ENCODE measurements at regions not wholly inside any gene's neighbourhood (a gene's known extent, or its start where the extent isn't known, plus 50 kb on each side); places are given as distances from the start of the nearest gene placed in this dataset.

DNA sequence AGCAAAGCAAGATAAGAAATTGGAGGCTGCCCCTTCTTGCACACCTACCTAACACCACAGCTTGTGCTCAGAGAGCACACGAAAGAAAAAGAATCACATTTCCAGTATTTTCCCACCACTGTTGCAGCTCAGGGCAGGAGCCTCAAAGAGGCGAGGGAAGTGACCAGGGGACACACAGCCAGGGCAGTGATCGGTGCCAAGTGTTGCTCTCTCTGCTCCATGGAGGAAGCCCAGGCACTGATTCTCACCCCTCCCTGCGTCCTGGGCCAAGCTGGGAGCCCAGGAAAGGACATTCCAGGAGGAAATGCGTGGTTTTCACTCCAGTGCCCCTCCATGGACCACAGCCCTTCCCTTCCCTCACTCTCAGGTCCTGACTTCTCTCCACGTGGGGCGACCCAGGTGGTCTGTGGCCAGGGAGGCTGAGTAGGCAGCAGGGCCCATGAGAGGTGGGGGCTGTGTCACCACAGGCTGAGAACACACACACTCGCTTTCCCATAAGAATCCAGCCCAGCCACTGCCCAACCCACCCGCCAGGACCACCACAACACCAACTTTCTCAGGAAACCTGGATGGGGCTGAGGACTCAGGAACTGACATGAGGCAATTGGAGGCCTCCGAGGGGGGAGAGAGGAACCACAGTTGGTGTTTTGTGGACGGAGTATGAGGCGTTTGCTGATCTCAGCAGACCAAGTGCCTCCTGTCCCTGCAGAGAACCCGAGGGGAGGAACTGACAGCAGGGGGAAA is 81.7 kb upstream of the MAFB start:
- DNase-seq (ENCODE audit: low read depth): no peak

DNA sequence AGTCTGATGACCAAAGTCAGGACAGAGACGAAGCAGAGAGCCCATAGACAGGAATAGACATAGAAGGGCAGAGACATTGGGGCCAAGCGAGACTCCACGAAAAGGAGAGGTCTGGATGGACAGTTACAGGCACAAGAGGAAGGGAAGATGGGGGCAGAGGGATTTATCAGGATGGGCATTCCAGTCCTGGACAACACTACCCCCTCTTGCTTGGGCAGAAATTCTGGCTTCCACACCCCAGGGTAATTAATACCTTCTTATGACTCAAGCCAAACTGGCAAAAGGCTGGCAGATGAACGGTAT is 82.2 kb upstream of the MAFB start:
- DNase-seq (ENCODE audit: low read depth): no peak

DNA sequence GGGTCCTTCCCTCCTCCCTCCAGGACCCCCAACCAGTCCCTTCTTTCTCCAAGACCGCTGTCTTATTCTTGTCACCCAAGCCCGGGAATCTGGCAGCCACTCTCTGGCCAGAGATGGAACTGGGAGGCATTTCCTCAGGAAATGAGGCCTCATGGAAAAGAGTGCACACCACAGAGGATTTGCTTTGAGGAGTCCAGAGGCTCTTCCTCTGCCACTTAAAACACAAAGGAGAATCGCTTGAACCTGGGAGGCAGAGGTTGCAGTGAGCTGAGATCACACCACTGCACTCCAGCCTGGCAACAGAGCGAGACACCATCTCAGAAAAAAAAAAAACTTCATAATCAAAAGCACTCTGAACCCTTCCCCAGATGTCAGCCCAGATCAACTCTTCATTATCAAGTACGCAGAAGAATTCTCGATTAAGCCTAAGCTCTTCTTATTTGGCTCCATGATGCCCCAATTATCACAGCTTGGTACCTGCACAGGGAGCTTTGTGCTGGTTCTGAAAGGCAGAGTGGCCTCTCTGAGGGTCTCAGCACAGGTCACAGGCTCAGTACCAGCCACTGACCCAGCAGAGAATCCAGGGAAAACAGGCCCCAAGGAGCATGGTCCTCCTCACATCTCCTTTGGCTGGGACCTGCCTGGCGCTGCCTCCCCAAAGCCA is 82.9 kb upstream of the MAFB start:
- DNase-seq (ENCODE audit: low read depth): no peak

DNA sequence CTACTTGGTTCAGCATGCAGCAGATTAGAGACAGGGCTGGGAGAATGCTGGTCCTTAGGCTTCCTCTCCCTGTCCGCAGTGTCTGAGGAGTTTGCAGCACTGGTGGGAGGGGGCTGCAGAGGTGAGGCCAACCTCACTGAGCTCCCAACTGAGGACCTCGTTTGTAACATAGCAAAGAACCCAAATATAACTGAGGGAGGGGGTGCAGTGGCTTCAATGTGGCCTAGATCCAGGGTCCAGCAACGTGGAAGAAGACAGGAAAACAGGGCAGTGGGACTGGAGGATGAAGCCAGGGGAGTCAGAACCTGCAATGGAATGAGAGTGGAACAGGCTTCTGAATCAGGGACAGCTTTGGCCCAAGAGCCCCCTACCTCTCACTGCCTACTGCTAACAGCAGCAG is 84.3 kb upstream of the MAFB start:
- DNase-seq (ENCODE audit: low read depth): no peak

DNA sequence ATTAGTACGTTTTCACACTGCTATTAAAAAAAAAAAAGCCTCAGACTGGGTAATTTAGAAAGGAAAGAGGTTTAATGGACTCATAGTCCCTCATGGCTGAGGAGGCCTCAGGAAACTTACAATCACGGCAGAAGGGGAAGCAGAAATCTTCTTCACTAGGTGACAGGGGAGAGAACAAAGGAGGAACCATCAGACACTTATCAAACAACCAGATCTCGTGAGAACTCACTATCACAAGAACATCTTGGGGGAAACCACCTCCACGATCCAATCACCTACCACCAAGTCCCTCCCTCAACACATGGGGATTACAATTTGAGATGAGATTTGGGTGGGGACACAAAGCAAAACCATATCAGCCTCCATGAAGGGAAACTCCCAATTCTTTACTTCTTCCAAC is 85.2 kb upstream of the MAFB start:
- DNase-seq (ENCODE audit: low read depth): no peak

DNA sequence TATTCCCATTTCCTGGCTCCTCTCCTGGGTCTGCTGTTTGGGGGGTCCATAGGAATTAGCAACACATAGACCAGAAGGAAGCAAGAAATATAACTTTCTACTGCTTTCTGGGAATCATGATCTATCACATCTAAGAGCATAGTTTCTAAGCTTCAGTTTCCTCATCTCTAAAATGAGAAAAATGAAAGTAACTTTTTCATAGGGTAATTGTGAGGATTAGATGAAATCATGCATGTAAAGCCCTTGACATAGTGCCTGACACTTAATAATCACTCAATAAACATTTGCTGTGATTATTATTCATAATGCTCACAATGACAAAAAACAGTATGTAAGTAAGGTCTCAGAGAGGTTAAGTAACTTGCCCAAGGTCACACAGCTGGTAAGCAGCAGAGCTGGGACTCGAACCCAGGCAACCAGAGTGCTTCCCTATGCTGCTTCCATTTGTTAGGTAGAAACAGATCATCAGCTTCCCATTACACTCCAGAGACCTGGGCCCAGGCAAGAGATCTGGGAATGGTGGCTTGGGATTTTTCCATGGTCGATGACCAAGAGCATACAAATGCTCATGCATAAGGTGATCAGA is 86.6 kb upstream of the MAFB start:
- no peak for DNase-seq (ENCODE audit: low read depth)

DNA sequence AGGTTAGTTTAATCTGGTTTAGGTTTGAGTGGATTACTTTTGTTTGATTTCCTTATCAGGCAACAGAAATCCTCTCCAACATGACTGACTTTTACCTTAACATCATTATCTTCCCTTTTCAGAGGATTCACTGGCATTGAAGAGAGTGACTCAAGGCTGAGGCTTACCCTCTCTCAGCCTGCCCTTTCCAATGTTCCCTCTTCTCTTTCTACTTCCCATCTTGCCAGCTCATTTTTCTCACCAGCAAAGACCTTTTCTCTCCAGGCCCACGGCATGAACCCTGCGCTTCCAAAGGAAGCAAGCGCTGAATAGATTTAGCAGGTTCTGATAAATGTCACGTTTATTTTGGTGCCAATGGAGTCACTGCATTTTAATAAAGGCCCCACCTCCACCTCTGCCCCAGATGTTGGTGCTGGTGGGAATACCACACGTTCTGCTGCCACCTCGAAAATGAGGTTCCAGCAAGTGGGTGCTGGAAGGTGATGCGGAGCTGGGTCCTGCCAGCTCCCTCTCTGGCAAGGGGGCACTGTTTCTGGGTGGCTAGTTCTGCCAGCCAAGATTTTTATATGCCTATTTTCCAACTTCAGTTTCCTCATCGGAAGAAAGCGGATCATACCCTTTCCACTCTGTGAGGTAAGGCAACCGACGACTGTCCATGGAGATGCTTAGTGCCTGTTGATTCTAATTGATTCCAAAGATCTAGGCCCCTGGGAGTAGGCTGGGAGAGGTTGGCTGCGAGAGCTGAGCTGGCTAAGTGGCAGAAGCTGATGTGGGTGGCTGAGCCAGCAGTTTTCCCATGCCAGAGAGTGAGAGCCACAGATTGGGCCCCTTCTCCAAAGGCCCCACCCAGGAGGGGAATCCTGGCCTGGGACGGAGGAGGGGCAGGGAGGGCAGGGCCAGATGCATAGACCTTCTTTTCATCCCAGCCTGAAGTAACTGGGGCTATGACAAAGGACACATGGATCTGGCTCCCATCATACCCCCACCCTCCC is 87.7 kb upstream of the MAFB start:
- no peak for DNase-seq (ENCODE audit: low read depth)

DNA sequence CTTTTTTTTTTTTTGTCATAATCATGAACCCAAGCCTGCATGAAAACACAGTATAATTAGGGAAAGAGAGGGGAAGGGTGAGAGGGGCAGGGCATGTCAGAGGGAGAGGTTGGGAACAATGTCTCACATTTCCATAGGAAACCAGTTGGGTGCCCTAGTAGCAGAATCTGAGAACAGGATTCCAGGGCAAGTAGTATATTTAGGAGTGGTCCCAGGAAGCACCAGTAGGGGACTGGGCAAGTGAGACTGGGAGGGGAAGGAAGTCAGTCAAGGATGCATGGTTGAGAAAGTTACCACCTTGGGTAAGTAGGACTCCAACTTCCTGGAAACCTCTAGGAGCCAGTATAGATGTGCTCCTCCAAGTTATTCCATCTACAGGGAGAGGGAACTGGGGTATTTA is 88.6 kb upstream of the MAFB start:
- DNase-seq (ENCODE audit: low read depth): no peak

DNA sequence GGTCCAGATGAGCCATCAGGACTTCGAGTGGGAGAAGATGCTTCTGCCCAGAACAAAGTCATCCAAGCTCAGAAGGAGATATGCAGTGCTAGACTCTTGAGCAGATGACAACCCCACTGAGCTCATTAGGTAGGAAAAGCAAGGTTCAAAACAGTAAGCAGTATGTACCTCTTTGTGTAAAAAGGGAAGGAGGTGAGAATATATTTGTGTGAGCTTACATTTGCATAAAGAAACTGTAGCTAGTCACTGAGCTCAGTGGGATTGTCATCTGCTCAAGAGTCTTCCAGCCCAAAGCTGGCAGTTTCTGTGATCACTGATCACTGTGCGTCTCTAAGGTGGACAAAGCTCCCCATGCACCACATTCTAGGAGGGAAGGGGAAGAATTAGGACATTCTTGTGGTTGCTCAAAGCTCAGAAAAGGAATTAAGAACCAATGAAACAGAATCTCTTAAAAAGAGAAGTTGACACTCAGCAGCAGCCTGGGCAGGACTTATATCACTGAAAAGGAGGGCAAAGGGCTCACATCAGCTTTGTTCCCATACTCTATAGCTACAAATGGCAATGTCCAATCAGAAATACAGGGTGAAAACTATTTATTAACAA is 90.0 kb upstream of the MAFB start:
- DNase-seq (ENCODE audit: low read depth): no peak

DNA sequence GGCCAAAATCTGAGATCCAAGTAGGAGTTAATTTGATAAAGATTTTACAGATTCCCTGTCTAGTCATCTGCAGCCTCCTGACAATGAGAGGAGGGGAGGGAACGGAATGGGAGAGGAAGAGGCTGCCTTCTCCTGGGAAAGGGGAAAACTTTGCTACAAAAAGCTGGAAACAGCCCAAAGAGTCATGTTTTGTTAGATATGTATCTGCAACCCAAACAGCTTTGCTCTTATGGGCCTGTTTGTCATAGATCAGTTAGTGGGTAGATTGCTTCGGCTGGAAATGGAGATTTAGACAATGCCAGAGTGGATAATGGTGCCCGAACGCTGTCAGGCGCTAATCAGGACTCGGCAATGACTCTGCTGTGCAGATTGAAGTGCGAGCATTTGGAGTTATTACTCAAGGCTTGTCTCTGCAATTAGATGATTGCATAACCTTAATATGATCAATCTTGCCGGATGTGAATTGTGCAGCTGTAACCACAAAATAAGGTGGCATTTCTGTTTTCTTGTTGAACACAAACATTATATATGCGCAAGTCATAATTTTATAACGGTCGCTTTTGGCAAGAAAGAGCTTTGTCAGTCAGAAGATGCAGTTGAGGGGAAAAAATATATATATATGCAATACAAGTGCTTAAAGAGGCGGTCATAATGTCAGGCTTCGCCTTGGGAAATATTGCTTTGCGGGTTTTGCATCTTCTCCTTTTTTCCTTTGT is 92.4 kb upstream of the MAFB start:
- DNase-seq (ENCODE audit: low read depth): no peak

DNA sequence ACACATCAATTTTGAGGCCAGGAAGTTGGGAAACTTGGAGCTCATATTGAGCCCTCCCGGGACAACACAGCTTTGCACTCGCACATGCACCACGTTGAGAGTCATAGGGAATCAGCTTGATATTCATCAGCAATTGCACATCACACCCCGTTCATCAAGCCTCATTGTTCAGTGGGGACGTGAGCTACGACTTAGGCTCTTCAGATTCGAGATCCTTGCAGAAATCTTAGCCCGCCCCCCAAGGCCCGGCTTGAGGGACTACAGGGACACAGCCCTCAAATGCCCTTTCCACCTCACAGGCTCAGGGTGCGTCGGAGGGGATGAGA is 93.0 kb upstream of the MAFB start:
- no peak for DNase-seq (ENCODE audit: low read depth)

DNA sequence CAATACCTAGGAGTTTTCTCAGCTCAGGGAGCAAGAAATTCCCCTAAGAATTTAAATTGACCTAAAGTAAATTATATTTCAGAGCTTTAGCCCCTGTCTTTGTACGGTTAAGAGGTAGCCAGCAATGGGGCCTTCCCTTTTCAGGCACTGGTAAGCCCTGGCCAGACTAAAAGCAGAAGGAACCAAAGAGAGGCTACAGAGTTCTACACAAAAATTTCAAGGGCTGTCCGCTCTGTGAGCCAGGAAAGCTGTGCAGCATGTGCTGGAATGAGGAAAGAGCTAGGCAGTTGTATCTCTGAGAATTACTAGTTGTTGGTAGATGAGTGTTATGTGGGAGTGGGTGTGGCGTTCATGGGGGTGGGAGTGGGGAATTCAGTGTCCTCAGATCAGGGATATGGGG is 96.3 kb upstream of the MAFB start:
- DNase-seq (ENCODE audit: low read depth): no peak

DNA sequence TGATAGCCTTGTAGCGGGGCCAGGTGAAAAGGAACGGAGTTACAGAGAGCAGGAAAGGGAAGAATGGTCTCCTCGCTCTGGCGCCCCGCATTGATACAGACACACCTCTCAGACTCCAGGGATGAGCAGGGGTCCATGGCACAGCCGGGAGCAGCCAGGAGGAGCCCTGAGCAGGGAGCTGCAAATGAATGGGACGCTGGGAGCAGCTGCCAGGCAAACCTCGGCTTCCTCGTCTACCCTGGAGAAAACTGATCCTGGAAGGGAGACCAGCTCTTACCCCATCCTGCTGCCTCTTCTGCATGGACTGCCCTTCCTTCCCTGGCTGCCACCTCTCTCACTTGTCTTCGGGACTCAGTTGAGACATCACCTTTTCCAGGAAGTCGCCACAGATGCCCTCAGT is 97.3 kb upstream of the MAFB start:
- DNase-seq (ENCODE audit: low read depth): no peak

DNA sequence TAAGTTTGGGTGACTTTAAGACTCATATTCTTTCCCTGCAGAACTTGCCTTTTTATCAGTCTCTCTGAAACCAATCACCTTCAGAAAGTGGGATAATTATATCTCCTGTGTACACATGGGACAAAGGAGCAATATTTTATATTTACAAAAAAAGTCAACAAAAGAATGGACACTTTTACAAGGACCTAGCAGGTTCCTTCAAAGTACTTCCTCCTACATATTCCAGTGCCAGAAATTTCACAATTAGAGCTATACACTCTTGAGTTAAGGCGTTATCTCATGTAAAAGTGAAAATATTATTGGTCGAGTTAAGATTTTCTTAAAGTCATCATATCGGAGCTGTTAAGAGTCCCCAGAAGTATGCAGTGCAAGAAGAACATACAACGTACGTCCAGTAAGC is 98.9 kb upstream of the MAFB start:
- DNase-seq (ENCODE audit: low read depth): no peak

DNA sequence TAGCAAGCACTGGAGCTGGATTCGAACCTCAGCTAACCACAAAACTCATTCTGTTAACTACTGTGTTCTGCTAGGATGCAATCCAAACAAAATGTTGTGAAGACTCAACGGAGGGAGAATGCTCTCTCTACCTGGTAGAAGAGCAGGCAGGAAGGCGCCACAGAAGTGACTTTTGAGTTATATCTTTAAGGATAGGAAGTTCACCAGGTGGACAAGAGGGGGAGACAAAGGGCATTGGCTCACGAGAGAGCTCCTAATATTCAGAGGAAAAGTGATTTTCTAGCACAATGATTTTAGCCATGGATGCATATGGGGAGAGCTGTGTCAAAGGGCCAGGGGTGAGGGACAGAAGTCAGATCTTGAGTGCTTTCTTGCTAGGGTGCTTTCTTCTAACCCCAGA is 108.4 kb upstream of the MAFB start:
- DNase-seq (ENCODE audit: low read depth): no peak

DNA sequence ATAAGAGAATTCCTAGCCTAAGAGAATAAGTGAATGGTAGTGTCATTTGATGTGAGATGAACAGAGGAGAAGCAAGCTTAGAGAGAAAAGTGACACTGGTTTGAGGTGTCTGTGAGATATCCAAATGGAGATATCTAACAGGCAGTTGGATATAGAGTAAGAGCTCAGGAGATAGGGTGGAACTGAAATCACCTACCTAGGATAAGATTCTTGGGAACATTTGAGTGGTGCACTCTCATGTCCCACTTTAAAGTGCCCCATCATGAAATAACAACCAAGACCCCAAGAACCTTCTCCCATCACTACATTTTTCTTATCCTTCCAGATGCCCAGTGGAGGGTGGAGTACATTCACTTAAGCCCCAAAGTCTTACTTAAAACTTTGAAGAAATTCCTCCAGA is 109.0 kb upstream of the MAFB start:
- no peak for DNase-seq (ENCODE audit: low read depth)

DNA sequence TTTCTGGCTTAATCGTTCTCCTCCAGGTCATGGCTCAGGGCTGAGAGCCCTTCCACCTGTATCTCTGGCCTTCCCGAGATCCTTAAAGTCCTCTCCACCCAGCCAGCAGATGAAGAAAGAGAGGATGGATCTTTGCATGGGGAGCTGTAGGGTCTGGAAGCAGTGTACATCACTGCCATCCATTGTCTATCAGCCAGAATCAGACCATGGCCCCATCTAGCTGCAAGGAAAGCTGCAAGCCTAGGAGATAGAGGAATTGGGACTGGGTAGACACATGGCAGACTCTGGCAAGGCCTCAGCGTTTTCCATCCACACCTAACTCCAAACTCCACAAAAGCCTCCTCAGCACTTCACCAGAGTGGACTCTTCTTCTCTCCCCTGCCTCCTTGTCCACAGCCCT is 113.8 kb upstream of the MAFB start:
- DNase-seq (ENCODE audit: low read depth): no peak

DNA sequence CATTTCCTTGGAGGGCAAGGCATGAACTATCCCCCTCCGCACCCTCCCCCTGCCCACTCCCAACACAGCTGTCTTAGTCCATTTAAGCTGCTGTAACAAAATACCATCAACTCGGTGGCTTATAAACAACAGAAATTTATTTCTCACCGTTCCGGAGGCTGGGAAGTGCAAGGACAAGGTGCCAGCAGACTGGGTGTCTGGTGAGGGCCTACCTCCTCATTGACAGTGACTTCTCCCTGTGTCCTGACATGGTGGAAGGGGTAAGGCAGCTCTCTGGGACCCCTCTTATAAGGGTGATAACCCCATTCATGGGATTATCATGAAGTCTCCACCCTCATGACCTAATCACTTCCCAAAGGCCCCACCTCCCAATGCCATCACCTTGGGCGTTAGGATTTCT is 114.3 kb upstream of the MAFB start:
- no peak for DNase-seq (ENCODE audit: low read depth)

DNA sequence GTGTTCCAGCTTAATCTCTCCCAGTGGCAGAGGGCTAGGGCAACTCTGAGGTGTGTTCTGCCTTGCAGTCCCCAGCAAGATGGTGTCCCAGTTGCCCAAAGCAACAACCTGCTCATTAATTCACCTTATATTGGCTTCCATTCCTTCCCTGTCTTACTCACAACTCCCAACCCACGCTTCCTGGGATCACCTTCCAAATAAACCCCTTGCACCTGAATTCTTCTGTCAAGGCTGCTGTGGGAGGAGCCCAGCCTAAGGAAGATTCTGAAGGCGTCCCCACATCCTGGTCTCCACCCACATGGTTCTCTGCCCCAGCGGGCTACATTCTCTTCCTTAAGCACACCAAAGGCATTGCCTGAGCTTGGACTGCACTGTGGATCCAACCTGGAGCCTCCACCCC is 116.6 kb upstream of the MAFB start:
- DNase-seq (ENCODE audit: low read depth): no peak

DNA sequence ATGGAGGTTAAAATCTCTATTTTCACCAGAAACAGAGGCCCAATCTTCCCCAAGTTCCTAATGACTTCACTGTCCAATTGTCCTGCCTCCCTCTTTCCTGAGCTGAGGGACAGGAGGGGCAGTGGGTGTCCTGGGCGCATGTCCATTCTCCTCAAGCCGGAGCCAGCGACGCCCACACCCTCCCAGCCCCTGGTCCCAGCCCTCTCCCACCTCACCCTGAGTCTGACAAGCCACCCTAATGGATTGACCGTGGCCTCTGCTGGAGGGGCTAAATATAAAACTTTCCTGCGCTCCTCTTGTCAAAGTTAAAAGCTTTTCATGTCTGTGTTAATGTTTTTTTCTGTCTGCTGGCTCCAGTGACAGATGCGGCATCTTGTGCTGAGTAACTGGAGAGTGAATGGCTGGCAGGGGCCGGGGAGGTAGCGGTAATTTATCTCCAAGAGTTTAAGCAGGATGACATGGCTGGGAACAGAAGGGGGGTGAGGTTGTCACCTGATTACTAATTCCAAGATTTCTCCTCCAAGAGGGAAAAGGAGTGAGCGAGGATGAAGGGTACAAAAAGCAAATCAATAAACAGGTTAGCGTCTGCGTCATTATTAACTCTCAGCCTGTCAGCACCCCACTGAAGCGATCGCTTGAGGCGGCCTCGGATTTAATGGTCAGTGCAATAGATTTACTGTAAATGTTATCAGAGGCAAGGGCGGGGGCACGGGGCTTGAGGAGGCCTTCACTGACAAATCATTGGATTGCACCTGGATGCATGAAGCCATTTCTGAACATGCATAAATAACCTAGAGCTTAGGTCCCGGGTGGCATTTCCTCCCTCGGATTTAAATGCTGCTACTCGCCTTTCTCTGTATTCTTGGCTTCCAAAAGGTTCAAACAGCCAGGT is 118.1 kb upstream of the MAFB start:
- DNase-seq (ENCODE audit: low read depth): no peak

DNA sequence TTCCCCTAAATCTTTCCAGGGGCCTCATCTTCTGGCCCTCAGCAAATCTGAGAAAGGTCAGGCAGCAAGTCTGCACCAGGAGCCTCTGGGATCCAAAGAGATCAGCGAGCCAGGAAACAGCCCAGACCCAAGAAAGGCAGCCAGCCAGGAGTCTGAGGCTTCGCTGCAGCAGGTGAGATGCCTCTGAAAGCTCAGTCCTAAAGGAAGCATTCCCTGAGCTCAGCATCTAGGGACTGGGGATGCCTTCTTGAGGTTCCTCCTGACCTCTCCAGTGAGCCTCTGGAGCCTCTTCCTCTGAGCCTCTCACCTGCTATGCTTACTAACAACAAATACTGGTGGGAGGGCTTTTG is 118.8 kb upstream of the MAFB start:
- no peak for DNase-seq (ENCODE audit: low read depth)
